Effector CD8-positive, alpha-beta T cell (primary cell): ENCODE measurements at regions not wholly inside any gene's neighbourhood (a gene's known extent, or its start where the extent isn't known, plus 50 kb on each side); places are given as distances from the start of the nearest gene placed in this dataset.

ENCODE experiments used
- DNase-seq: peaks from one replicate; lab custom pipeline; 2025; lab: John Stamatoyannopoulos, UW

DNA sequence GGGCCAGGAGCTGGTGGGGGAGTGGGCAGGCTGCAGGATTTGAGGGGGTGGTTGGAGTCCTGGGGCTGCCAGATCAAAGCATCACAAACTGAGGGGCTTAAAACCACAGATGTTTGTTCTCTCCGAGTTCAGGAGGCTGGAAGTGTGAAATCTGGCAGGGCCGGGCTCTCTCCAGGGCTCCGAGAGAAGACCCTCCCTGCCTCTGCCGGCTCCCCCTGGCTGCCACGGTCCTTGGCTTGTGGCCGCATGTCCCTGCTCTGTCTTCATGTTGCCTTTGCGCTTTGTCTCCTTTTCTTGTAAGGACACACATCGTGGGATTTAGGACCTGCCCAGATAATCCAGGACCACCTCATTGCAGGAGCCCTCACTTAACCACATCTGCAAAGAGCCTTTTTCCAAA lies 139.8 kb upstream of the GSE1 start:
- DNase-seq: no peak

- DNase-seq: no peak
These were observed 139.1 kb upstream of the GSE1 start for GRCh38 chr16:85473909-85474620.

DNA sequence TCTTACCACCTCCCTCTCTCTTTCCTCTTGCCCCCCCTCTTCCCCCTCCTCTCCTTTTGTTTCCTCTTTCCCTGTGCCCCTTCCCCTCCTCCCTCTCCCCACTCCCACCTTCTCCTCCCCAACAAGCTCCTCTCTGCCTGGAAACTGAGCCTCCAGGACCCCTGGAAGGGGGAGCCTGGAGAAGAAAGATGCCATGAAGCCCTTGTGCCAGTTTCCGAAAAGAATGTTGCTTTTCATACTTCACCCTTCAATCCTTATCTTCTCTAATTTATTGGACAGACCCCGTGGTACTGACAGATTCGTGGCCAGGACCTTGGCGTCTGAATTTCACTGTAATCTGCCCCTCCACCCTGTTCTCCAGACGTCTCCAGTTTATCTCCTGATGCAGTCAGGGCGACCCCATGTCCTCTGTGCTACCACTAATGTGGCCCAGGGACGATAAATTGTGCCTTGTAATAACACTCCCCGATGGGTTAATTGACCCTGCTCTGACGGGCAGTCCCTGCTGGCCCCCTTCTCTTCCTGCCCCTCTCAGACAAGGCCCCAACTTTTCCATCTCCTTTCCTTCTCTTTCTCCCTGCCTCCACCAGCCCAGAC lies 138.4 kb upstream of the GSE1 start:
- DNase-seq: no peak

DNA sequence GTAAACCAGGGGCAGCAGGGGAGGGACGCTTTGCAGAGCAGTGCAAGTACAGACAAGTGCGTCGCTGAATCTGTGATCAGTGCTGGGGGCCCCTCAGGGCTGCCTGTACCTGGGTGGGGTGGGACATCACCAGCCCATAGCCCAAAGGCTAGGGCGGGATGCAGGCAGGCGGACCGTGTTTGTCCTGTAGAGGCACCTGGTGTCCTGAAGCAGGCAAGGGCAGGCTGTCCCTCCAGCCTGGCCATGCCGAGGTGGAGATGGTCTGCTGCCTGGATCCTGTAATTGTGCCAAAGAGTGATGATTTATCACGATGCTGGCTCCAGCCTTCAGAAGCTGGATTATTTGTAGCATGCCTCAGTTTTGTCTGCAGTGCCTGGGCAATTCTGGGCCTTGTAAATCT lies 137.9 kb upstream of the GSE1 start:
- no peak for DNase-seq

GRCh38 chr16:85475691-85476300 lies 137.3 kb upstream of the GSE1 start:
- DNase-seq: no peak

GRCh38 chr16:85476389-85476788 lies 136.7 kb upstream of the GSE1 start:
- no peak for DNase-seq

DNA sequence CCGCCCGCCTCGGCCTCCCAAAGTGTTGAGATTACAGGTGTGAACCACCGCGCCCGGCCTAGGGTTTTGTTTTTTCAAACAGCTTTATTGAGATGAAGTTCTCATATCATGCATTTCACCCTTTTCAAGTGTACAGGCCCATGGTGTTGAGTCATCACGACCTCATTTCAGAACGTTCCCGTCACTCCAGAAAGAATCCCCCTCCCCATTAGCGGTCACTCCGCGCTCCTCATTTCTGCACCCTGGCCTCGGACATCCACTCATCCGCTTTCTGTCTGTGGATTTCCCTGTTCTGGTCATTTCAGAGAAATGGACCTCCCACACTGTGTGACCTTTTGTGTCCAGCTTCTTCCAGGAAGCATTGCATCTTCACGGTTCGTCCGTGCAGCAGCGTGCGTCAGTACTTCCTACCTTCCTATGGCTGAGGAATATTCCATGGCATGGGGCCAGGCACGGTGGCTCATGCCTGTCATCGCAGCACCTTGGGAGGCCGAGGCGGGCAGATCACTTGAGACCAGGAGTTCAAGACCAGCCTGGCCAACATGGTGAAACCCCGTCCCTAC lies 135.2 kb upstream of the GSE1 start:
- DNase-seq: no peak

GRCh38 chr16:85479972-85480726 lies 133.0 kb upstream of the GSE1 start:
- no peak for DNase-seq

DNA sequence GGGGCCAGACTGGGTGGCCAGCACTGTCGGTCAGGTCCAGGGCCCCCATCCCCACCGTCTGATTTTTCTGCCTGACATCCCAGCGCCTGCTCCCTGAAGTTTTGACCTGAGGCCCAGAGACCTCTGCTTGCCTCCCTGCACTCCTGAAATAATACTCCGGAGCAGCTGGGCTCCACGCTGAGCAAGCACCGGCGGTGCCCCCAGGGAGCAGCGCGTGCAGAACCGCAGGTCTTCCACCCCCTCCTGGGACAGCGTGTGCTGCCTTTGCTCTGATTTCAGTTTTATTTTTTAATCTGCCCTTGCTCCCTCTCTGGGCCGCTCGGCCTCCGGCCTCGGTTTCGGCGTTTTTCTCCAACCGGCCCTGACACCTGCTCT lies 132.4 kb upstream of the GSE1 start:
- DNase-seq: no peak

GRCh38 chr16:85481206-85481605 lies 131.9 kb upstream of the GSE1 start:
- no peak for DNase-seq

- no peak for DNase-seq
These were observed 131.4 kb upstream of the GSE1 start for GRCh38 chr16:85481738-85482137.

DNA sequence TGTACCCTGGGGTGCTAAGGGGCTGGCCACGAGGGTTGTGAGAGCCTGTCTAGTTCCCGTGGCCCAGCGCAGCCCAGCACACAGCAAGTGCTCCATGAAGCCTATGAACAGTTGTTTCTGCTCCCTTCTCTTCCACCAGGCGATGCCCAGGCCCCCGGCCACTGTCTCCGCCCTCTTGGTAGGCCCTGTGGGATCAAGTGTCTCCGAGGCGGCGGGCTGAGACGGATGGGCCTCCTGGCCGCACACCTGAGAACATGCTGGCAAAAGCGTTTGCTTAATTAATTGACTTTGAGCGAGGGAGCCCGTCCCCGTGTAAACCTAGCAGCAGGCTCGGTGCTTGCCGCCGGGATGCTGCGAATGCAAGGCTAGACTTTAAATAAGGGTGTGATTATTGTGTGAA lies 129.7 kb upstream of the GSE1 start:
- no peak for DNase-seq

- no peak for DNase-seq
These were observed 128.5 kb upstream of the GSE1 start for GRCh38 chr16:85484347-85485300.

GRCh38 chr16:85485379-85485778 lies 127.7 kb upstream of the GSE1 start:
- no peak for DNase-seq

- no peak for DNase-seq
These were observed 126.7 kb upstream of the GSE1 start for GRCh38 chr16:85486256-85486915.

DNA sequence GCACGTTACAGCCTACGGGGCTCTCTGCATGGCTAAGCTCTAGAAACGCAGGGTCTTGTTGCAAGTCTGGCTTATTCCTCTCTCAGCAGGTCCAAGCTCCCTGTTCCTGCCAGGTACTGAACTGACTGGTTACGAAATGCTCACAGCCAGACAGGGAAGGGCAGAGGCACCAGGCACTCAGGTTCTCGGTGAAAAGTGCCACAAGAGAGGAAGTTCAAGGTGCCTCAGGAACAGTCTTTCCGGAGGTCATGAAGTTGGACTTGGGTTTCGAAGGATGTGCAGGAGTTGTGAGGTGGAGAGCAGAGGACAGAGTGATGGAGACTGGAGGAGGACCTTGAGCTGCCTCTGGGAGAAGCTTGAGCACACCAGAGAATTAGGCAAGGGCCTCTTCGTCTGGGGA lies 124.7 kb upstream of the GSE1 start:
- DNase-seq: no peak

- DNase-seq: no peak
These were observed 122.6 kb upstream of the GSE1 start for GRCh38 chr16:85490407-85491057.

DNA sequence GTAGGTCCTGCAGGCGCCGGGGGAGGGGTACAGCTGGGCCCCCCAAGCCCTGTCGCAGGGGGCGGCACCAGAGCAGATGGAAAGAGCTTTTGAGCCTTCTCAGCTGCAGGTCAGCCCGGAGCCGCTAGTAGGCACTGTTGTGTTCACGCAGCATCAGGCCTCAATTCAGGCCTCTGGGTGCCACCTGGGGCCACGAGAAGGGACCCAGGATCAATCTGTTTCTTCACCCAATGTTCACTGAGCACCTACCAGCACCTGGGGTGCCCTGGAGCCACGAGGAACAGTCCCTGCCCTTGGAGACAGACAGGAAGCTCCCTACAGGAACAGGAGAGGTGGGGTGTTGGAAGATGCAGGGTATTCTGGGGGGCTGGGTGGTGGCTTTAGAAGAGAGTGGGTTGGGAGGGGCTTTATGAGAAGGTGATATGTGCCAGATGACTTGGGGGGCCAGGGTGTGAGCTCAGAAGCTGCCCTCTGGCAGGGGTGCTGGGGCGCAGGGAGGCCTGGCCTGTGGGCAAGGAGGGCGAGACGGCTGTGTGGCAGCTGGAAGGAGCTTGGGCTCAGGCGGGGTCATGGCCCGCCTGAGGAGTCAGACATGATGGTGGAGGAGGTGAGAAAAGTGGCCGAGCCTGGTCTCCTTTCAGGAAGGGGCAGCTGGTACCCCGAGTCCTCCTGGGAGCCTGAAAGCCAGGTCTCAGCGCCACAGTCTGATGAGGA lies 121.9 kb upstream of the GSE1 start:
- no peak for DNase-seq

- DNase-seq: no peak
These were observed 121.3 kb upstream of the GSE1 start for GRCh38 chr16:85491798-85492294.
